Trophoblast cell (in vitro differentiated cells and primary cell): ENCODE measurements at regions not wholly inside any gene's neighbourhood (a gene's known extent, or its start where the extent isn't known, plus 50 kb on each side); places are given as distances from the start of the nearest gene placed in this dataset.

Experiments
- DNase-seq, 2 donors: peaks; one replicate each; pipeline ENCODE4 v3.0.0-alpha.2; 2016
- H2AFZ ChIP-seq: 2 replicates; pipeline ENCODE4 v1.6.1; 2013; ENCODE audit warnings: low read length, moderate library complexity, mild to moderate bottlenecking; ENCODE audit not compliant: insufficient read depth, poor library complexity
- H2AK5ac ChIP-seq: 2 replicates; pipeline ENCODE4 v1.6.1; 2013; ENCODE audit warnings: mild to moderate bottlenecking, low read length
- H2BK120ac ChIP-seq: 2 replicates; pipeline ENCODE4 v1.6.1; 2013; ENCODE audit warnings: low read length, mild to moderate bottlenecking, moderate library complexity; ENCODE audit not compliant: insufficient read depth, poor library complexity
- H2BK12ac ChIP-seq: 2 replicates; pipeline ENCODE4 v1.6.1; 2013; ENCODE audit warnings: mild to moderate bottlenecking, low read length, moderate library complexity
- H2BK5ac ChIP-seq: 2 replicates; pipeline ENCODE4 v1.6.1; 2013; ENCODE audit warnings: low read length, low read depth, moderate library complexity, mild to moderate bottlenecking; ENCODE audit not compliant: poor library complexity
- H3K14ac ChIP-seq: 2 replicates; pipeline ENCODE4 v1.6.1; 2013; ENCODE audit warnings: mild to moderate bottlenecking, low read length
- H3K18ac ChIP-seq: 2 replicates; pipeline ENCODE4 v1.6.1; 2013; ENCODE audit warnings: mild to moderate bottlenecking, low read length
- H3K23ac ChIP-seq: 2 replicates; pipeline ENCODE4 v1.6.1; 2013; ENCODE audit warnings: low read length
- H3K27ac ChIP-seq: 2 replicates; pipeline ENCODE4 v1.5.1; 2013; ENCODE audit warnings: low read depth, mild to moderate bottlenecking, inconsistent platforms, low read length, moderate library complexity
- H3K27me3 ChIP-seq: 2 replicates; pipeline ENCODE4 v1.6.1; 2013; ENCODE audit warnings: inconsistent platforms, mild to moderate bottlenecking, low read length, moderate library complexity; ENCODE audit not compliant: insufficient read depth
- H3K36me3 ChIP-seq, 2 experiments: 1 replicate in 1 of 2; 2 replicates in 1 of 2; pipeline ENCODE4 v1.6.1; 2013; ENCODE audit warnings: low read length in 2 of 2, mild to moderate bottlenecking in 2 of 2, moderate library complexity in 1 of 2; ENCODE audit not compliant: insufficient read depth in 2 of 2, control insufficient read depth in 1 of 2
- H3K4ac ChIP-seq: 2 replicates; pipeline ENCODE4 v1.6.1; 2013; ENCODE audit warnings: low read depth, mild to moderate bottlenecking, low read length, moderate library complexity
- H3K4me1 ChIP-seq, 2 experiments: 1 replicate in 1 of 2; 2 replicates in 1 of 2; pipeline ENCODE4 v1.6.1; 2013; ENCODE audit warnings: low read length in 2 of 2, mild to moderate bottlenecking in 2 of 2, moderate library complexity in 1 of 2; ENCODE audit not compliant: insufficient read depth in 2 of 2, control insufficient read depth in 1 of 2
- H3K4me2 ChIP-seq: 2 replicates; pipeline ENCODE4 v1.6.1; 2013; ENCODE audit warnings: inconsistent platforms, mild to moderate bottlenecking, low read length, moderate library complexity
- H3K4me3 ChIP-seq: 2 replicates; pipeline ENCODE4 v1.5.1; 2013; ENCODE audit warnings: mild to moderate bottlenecking, low read depth, low read length, inconsistent platforms
- H3K79me1 ChIP-seq: one replicate; pipeline ENCODE4 v1.6.1; 2013; ENCODE audit warnings: low read length
- H3K79me2 ChIP-seq: 2 replicates; pipeline ENCODE4 v1.6.1; 2013; ENCODE audit warnings: low read length, mild to moderate bottlenecking; ENCODE audit not compliant: control insufficient read depth, insufficient read depth, poor library complexity
- H3K9ac ChIP-seq: 2 replicates; pipeline ENCODE4 v1.6.1; 2013; ENCODE audit warnings: mild to moderate bottlenecking, low read length
- H3K9me3 ChIP-seq: 2 replicates; pipeline ENCODE4 v1.6.1; 2013; ENCODE audit warnings: low read depth, mild to moderate bottlenecking, control low read depth, inconsistent platforms, low read length; ENCODE audit not compliant: insufficient read depth
- H4K12ac ChIP-seq: 2 replicates; pipeline ENCODE4 v1.6.1; 2013; ENCODE audit warnings: low read depth, mild to moderate bottlenecking, low read length, moderate library complexity
- H4K8ac ChIP-seq: 2 replicates; pipeline ENCODE4 v1.6.1; 2013; ENCODE audit warnings: low read depth, mild to moderate bottlenecking, low read length, moderate library complexity
- H4K91ac ChIP-seq: one replicate; pipeline ENCODE4 v1.6.1; 2013; ENCODE audit warnings: low read depth, mild to moderate bottlenecking, low read length, moderate library complexity
- WGBS: extraction: QIAGEN DNeasy Blood & Tissue Kit; methylation state at CpG from one replicate; pipeline ENCODE4 v1.1.7; 2013; ENCODE audit warnings: missing lambda C conversion rate; ENCODE audit not compliant: insufficient read length, insufficient coverage; ENCODE audit errors: extremely low coverage; 5-methylcytosine and 5-hydroxymethylcytosine counted together

DNA sequence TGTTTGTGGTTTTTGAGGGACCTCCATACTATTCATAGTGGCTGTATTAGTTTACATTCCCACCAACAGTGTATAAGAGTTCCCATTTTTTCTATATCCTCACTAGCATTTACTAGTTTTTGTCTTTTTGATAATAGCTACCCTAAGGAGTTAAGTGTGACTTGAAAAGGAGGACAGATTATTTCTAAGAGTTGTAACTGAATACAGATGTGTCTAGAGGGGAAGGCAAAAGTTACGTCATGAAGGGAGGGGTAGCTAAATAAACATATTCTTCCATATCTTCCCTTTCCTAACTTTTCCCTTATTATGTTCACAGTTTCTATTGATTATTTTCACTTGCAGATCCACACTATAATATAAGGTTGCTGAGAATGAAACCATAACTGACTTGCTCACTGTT lies 1315.7 kb upstream of the ZEB2 start:
- Histone ChIP-seq H4K12ac (no peak overlapping the region), H3K27ac (no peak overlapping the region), H3K4me2 (no peak overlapping the region), H4K91ac (no peak overlapping the region), H3K14ac (no peak overlapping the region), H3K79me1 (no peaks in the 10 kb centered on the region), H3K9ac (no peak overlapping the region), H3K4me3 (no peak overlapping the region), H3K18ac (no peak overlapping the region), H2BK5ac (no peak overlapping the region), H2BK12ac (no peak overlapping the region), H4K8ac (no peak overlapping the region), H2AFZ (no peak overlapping the region), H2AK5ac (no peak overlapping the region), H3K23ac (no peak overlapping the region), H3K4ac (no peak overlapping the region), H3K4me1 (no peaks in the 10 kb centered on the region), H3K9me3 (no peaks in the 10 kb centered on the region), H3K27me3 (no peaks in the 10 kb centered on the region), H3K79me2 (no peaks in the 10 kb centered on the region), H3K36me3 (no peaks in the 10 kb centered on the region), H2BK120ac (no peak overlapping the region)
- no CpG with 5 or more reads among the region's 1 CpG for WGBS
- DNase-seq: no peak

- H2BK5ac ChIP-seq: no peak overlapping the region
- no CpG with 5 or more reads among the region's 5 CpGs for WGBS
Measured at GRCh38 chr2:145832681-145833080, 1312.8 kb upstream of the ZEB2 start.

DNA sequence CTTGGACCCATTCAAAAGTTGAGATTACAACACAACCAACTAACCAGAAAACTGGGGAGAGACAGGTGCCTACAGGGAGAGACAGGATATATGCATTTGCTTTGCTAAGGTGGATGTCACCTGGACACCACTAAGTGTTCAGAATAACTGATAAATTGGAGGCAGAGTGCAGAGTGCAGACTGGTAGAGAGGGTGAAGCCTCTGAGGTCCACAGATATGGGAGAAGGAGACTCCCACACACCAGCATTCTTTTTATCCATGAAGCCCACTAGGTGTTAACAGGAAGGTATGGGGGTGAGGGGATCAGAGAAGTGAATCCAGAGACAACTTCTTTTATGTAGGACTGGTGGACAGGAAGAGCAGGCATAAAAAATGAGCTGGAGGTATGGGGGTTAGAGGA lies 1310.0 kb upstream of the ZEB2 start:
- Histone ChIP-seq H2BK12ac (no peak overlapping the region), H3K9ac (no peak overlapping the region), H3K4ac (no peak overlapping the region), H4K12ac (no peak overlapping the region), H3K79me2 (no peaks in the 10 kb centered on the region), H3K9me3 (no peaks in the 10 kb centered on the region), H3K27ac (no peak overlapping the region), H3K4me2 (no peak overlapping the region), H4K8ac (no peak overlapping the region), H3K4me1 (no peaks in the 10 kb centered on the region), H2AK5ac (no peak overlapping the region), H3K4me3 (no peak overlapping the region), H4K91ac (no peak overlapping the region), H3K79me1 (no peaks in the 10 kb centered on the region), H2AFZ (no peak overlapping the region), H2BK120ac (no peak overlapping the region), H3K27me3 (no peaks in the 10 kb centered on the region), H3K18ac (no peak overlapping the region), H3K36me3 (no peaks in the 10 kb centered on the region), H3K23ac (no peak overlapping the region), H3K14ac (no peak overlapping the region), H2BK5ac (no peak overlapping the region)
- no peak for DNase-seq

More at GRCh38 chr2:145832681-145833080, 1312.8 kb upstream of the ZEB2 start:
- Histone ChIP-seq H3K9me3 (no peaks in the 10 kb centered on the region), H2AK5ac (no peak overlapping the region), H4K91ac (no peak overlapping the region), H3K27me3 (no peaks in the 10 kb centered on the region), H3K23ac (no peak overlapping the region), H3K27ac (no peak overlapping the region), H3K79me1 (no peaks in the 10 kb centered on the region), H3K4ac (no peak overlapping the region), H3K9ac (no peak overlapping the region), H2BK12ac (no peak overlapping the region), H3K18ac (no peak overlapping the region), H2AFZ (no peak overlapping the region), H3K14ac (no peak overlapping the region), H3K4me3 (no peak overlapping the region), H3K36me3 (no peaks in the 10 kb centered on the region), H3K79me2 (no peaks in the 10 kb centered on the region), H4K8ac (no peak overlapping the region), H2BK120ac (no peak overlapping the region), H3K4me2 (no peak overlapping the region), H4K12ac (no peak overlapping the region), H3K4me1 (no peaks in the 10 kb centered on the region)
- DNase-seq: no peak

GRCh38 chr2:145827235-145827634 lies 1307.3 kb upstream of the ZEB2 start:
- H3K23ac ChIP-seq: no peak overlapping the region
- no peak overlapping the region for H3K9ac ChIP-seq
- H2BK5ac ChIP-seq: no peak overlapping the region
- H3K4me2 ChIP-seq: no peak overlapping the region
- H2BK12ac ChIP-seq: no peak overlapping the region
- no peaks in the 10 kb centered on the region for H3K79me1 ChIP-seq
- DNase-seq: no peak
- H3K79me2 ChIP-seq: no peaks in the 10 kb centered on the region
- H3K18ac ChIP-seq: no peak overlapping the region
- WGBS: 100% methylated on average over 1 of the region's 2 CpGs
- no peak overlapping the region for H4K8ac ChIP-seq
- H3K27me3 ChIP-seq: no peaks in the 10 kb centered on the region
- H2AFZ ChIP-seq: no peak overlapping the region
- H3K4me1 ChIP-seq: no peaks in the 10 kb centered on the region
- H4K12ac ChIP-seq: no peak overlapping the region
- H3K14ac ChIP-seq: no peak overlapping the region
- H3K36me3 ChIP-seq: no peaks in the 10 kb centered on the region
- H3K4ac ChIP-seq: no peak overlapping the region
- no peak overlapping the region for H3K4me3 ChIP-seq
- H4K91ac ChIP-seq: no peak overlapping the region
- no peak overlapping the region for H3K27ac ChIP-seq
- no peak overlapping the region for H2AK5ac ChIP-seq
- no peak overlapping the region for H2BK120ac ChIP-seq
- no peaks in the 10 kb centered on the region for H3K9me3 ChIP-seq
